ENCODE measurements at regions not wholly inside any gene's neighbourhood (a gene's known extent, or its start where the extent isn't known, plus 50 kb on each side); places are given as distances from the start of the nearest gene placed in this dataset.

- Histone ChIP-seq H3K4me1 (peaks cover 3 to 6% of the 10 kb centered on the region in 2 donors), H3K9me3 (no peaks in the 10 kb centered on the region), H3K27ac (no peak overlapping the region), H3K4me3 (replicated peaks in 1 of 3) (no peak overlapping the region), H3K27me3 (no peaks in the 10 kb centered on the region), H3K36me3 (no peaks in the 10 kb centered on the region)
- WGBS, 2 donors = 95 to 97% methylated on average over 1 of the region's 1 CpG
- intact Hi-C loops (cut with DNase I) = no loop called here
- DNase-seq = no peak
- TF ChIP-seq CTCF (IDR thresholded peaks at IDR 0.05) (no peak), POLR2A (IDR thresholded peaks at IDR 0.05) (no peak)
These were observed 157.5 kb upstream of the SGCD start for GRCh38 chr5:156169495-156169894.

- Histone ChIP-seq H3K27ac (no peak overlapping the region), H3K4me1 (peaks cover 3 to 8% of the 10 kb centered on the region in 2 donors), H3K36me3 (no peaks in the 10 kb centered on the region), H3K27me3 (no peaks in the 10 kb centered on the region), H3K9me3 (no peaks in the 10 kb centered on the region), H3K4me3 (replicated peaks in 1 of 3) (no peak overlapping the region)
- WGBS, 2 donors = 74 to 82% methylated on average over 4 of the region's 4 CpGs
- intact Hi-C loops (cut with DNase I) = no loop called here
- DNase-seq = no peak
- TF ChIP-seq POLR2A (IDR thresholded peaks at IDR 0.05) (no peak), CTCF (IDR thresholded peaks at IDR 0.05) (no peak)
These were observed 156.5 kb upstream of the SGCD start for GRCh38 chr5:156170351-156170961.

- 56 to 62% methylated on average over 2 of the region's 2 CpGs for WGBS, 2 donors
- intact Hi-C loops (cut with DNase I) = no loop called here
- H3K36me3 ChIP-seq = no peaks in the 10 kb centered on the region
These were observed 152.7 kb upstream of the SGCD start for GRCh38 chr5:156174225-156174624.

GRCh38 chr5:156178117-156178516 is 148.8 kb upstream of the SGCD start:
- TF ChIP-seq POLR2A (IDR thresholded peaks at IDR 0.05) = no peak
- TF ChIP-seq CTCF (IDR thresholded peaks at IDR 0.05) = no peak
- peak; percentile 54 to 71 for DNase-seq
- no peaks in the 10 kb centered on the region for H3K36me3 ChIP-seq

More at GRCh38 chr5:156174225-156174624, 152.7 kb upstream of the SGCD start:
- H3K4me3 ChIP-seq (replicated peaks in 1 of 3) = no peak overlapping the region
- H3K27me3 ChIP-seq = no peaks in the 10 kb centered on the region
- TF ChIP-seq CTCF (IDR thresholded peaks at IDR 0.05) (no peak), POLR2A (IDR thresholded peaks at IDR 0.05) (no peak)
- peak overlapping the region in 1 of 3 donors; percentile 20 for H3K27ac ChIP-seq
- no peaks in the 10 kb centered on the region for H3K9me3 ChIP-seq
- peak in 1 of 2 donors; percentile 23 for DNase-seq
- H3K4me1 ChIP-seq = peaks cover 3 to 20% of the 10 kb centered on the region in 2 donors

GRCh38 chr5:156181656-156182055 is 145.3 kb upstream of the SGCD start:
- no peak overlapping the region for H3K27ac ChIP-seq
- intact Hi-C loops (cut with DNase I) = no loop called here
- no peaks in the 10 kb centered on the region for H3K27me3 ChIP-seq
- peaks cover 0 to 12% of the 10 kb centered on the region in 2 donors for H3K4me1 ChIP-seq
- H3K4me3 ChIP-seq (replicated peaks in 1 of 3) = no peak overlapping the region
- no peaks in the 10 kb centered on the region for H3K9me3 ChIP-seq
- no peak for DNase-seq
- no peaks in the 10 kb centered on the region for H3K36me3 ChIP-seq
- 97 to 100% methylated on average over 1 of the region's 1 CpG for WGBS, 2 donors
- no peak for TF ChIP-seq POLR2A (IDR thresholded peaks at IDR 0.05)
- no peak for TF ChIP-seq CTCF (IDR thresholded peaks at IDR 0.05)

More at GRCh38 chr5:156178117-156178516, 148.8 kb upstream of the SGCD start:
- Histone ChIP-seq H3K4me1 (peaks cover 3 to 20% of the 10 kb centered on the region in 2 donors), H3K27me3 (no peaks in the 10 kb centered on the region), H3K4me3 (replicated peaks in 1 of 3) (no peak overlapping the region), H3K27ac (peak overlapping the region; percentile 53 to 85 (median 75)), H3K9me3 (no peaks in the 10 kb centered on the region)
- WGBS, 2 donors = 23% methylated on average over 5 of the region's 5 CpGs
- intact Hi-C loops (cut with DNase I) = no loop called here
